ENCODE measurements at regions not wholly inside any gene's neighbourhood (a gene's known extent, or its start where the extent isn't known, plus 50 kb on each side); places are given as distances from the start of the nearest gene placed in this dataset.

DNA sequence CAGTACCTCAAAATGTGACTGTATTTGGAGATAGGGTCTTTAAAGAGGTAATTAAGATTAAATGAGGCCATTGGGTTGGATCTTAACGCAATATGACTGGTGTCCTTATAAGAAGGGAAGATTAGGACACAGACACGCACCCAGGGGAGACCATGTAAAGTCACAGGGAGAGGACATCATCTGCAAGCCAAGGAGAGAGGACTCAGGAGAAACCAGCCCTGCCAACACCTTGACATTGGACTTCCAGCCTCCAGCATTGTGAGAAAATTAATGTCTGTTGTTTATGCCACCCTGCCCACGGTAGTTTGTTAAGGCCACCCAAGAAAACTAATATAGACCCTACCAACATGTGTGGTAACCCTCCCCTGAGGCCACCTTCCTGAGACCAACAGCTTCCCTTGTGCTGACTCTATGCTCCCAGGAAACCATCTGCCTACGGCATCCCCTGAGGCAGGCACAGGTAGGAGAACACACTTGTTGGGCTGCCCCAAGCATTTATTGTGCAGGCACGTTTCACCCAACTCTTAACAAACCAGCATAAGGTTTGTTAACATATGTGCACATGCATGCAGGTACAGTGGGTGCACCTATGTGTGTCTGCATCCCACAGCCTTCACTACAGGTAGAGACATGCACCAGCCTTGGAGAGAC is 161.5 kb upstream of the AGAP1 start:
- no peaks in the 10 kb centered on the region for H4K20me1 ChIP-seq (replicated peaks; ENCODE audit: control insufficient read depth, extremely low read depth, insufficient read depth, low read length)
- no peaks in the 10 kb centered on the region for H3K9me3 ChIP-seq (replicated peaks; ENCODE audit: control insufficient read depth, insufficient read depth, low read length)
- ChIA-PET POLR2A (no interaction called here), CTCF (no interaction called here)
- no peaks in the 10 kb centered on the region for H3K27me3 ChIP-seq (ENCODE audit: control insufficient read depth in 2 of 2, insufficient read depth in 2 of 2, low read length in 2 of 2)
- DNase-seq (ENCODE audit: low read depth, low spot score) (no peak), FAIRE-seq (no peak)
- no peaks in the 10 kb centered on the region for H3K4me1 ChIP-seq (ENCODE audit: control insufficient read depth, extremely low read depth, insufficient read depth, low read length)
- H3K36me3 ChIP-seq (ENCODE audit: control insufficient read depth in 2 of 2, extremely low read depth in 1 of 2, insufficient read depth in 2 of 2, low read length in 2 of 2): no peaks in the 10 kb centered on the region
- intact Hi-C loops (cut with micrococcal nuclease): no loop called here
- no peak overlapping the region for H3K4me3 ChIP-seq (replicated peaks in 1 of 3; ENCODE audit: insufficient read depth in 1 of 3, low read depth in 1 of 3, low read length in 3 of 3)
- TF ChIP-seq POLR2AphosphoS5 (IDR thresholded peaks at IDR 0.05; ENCODE audit: insufficient read depth, low read depth, low read length) (no peak), MAX (IDR thresholded peaks at IDR 0.05; ENCODE audit: insufficient read depth, insufficient read length) (no peak), GATA2 (IDR thresholded peaks at IDR 0.05; ENCODE audit: insufficient read depth, insufficient read length, low read depth, low read length) (no peak), EZH2 (IDR thresholded peaks at IDR 0.05; ENCODE audit: borderline replicate concordance, low read depth, low read length, severe bottlenecking) (no peak), FOS (IDR thresholded peaks at IDR 0.05; ENCODE audit: borderline replicate concordance, insufficient read depth, low read length) (no peak), MYC (IDR thresholded peaks at IDR 0.05; ENCODE audit: low read depth, low read length) (no peak), POLR2A (IDR thresholded peaks at IDR 0.05; ENCODE audit: low read depth, low read length) (no peak), JUN (IDR thresholded peaks at IDR 0.05; ENCODE audit: borderline replicate concordance, insufficient read depth, insufficient read length, low read depth) (no peak)
- TF ChIP-seq, protein P1, sequence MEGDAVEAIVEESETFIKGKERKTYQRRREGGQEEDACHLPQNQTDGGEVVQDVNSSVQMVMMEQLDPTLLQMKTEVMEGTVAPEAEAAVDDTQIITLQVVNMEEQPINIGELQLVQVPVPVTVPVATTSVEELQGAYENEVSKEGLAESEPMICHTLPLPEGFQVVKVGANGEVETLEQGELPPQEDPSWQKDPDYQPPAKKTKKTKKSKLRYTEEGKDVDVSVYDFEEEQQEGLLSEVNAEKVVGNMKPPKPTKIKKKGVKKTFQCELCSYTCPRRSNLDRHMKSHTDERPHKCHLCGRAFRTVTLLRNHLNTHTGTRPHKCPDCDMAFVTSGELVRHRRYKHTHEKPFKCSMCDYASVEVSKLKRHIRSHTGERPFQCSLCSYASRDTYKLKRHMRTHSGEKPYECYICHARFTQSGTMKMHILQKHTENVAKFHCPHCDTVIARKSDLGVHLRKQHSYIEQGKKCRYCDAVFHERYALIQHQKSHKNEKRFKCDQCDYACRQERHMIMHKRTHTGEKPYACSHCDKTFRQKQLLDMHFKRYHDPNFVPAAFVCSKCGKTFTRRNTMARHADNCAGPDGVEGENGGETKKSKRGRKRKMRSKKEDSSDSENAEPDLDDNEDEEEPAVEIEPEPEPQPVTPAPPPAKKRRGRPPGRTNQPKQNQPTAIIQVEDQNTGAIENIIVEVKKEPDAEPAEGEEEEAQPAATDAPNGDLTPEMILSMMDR (IDR thresholded peaks at IDR 0.05; ENCODE audit: extremely low read depth in 1 of 2, insufficient read depth in 1 of 2, low read depth in 1 of 2, low read length in 2 of 2): no peak
- no peaks in the 10 kb centered on the region for H3K9me1 ChIP-seq (replicated peaks; ENCODE audit: control insufficient read depth, extremely low read depth, insufficient read depth, low read length)
- H3K4me2 ChIP-seq (ENCODE audit: insufficient read depth, low read length): no peak overlapping the region
- H2AFZ ChIP-seq (ENCODE audit: low read depth, low read length): no peak overlapping the region
- H3K9ac ChIP-seq (replicated peaks; ENCODE audit: extremely low read depth, insufficient read depth, low read length): no peak overlapping the region
- dilution Hi-C loops (cut with MboI; ENCODE audit: extremely low pct_ligation_motif_present, low sequenced_read_pairs): no loop called here
- H3K27ac ChIP-seq (ENCODE audit: insufficient read depth, low read depth, low read length): no peak overlapping the region
- H3K79me2 ChIP-seq (ENCODE audit: control insufficient read depth, insufficient read depth, low read length): no peaks in the 10 kb centered on the region
- BruUV-seq (replicated peaks): no TSS peak
